GM12874 (cell line): ENCODE measurements at regions not wholly inside any gene's neighbourhood (a gene's known extent, or its start where the extent isn't known, plus 50 kb on each side); places are given as distances from the start of the nearest gene placed in this dataset.

Source experiments
- CTCF ChIP-seq: IDR thresholded peaks from 2 replicates; pipeline ENCODE4 v1.5.1; 2011; ENCODE audit warnings: low read depth, mild to moderate bottlenecking, control low read depth, low read length, moderate library complexity; ENCODE audit not compliant: insufficient read depth

- no peak for TF ChIP-seq CTCF
Observed at GRCh38 chr18:8948011-8948410, 154.5 kb upstream of the NDUFV2 start.

- no peak for TF ChIP-seq CTCF
Observed at GRCh38 chr18:8948471-8949149, 153.9 kb upstream of the NDUFV2 start.

GRCh38 chr18:8949206-8949605, 153.3 kb upstream of the NDUFV2 start:
- no peak for TF ChIP-seq CTCF

GRCh38 chr18:8951491-8951890, 151.0 kb upstream of the NDUFV2 start:
- TF ChIP-seq CTCF: no peak

- no peak for TF ChIP-seq CTCF
Observed at GRCh38 chr18:8952174-8952573, 150.3 kb upstream of the NDUFV2 start.

GRCh38 chr18:8952769-8953760, 149.4 kb upstream of the NDUFV2 start:
- TF ChIP-seq CTCF: no peak

GRCh38 chr18:8957731-8958130, 144.8 kb upstream of the NDUFV2 start:
- no peak for TF ChIP-seq CTCF
